Left lung (tissue), 4 donors: ENCODE measurements at regions not wholly inside any gene's neighbourhood (a gene's known extent, or its start where the extent isn't known, plus 50 kb on each side); places are given as distances from the start of the nearest gene placed in this dataset.

Experiments used
- ATAC-seq: fragments of 200-7000 bp; cut with Tn5 transposase; one replicate; pipeline ENCODE4 v1.9.1; 2020; ENCODE audit warnings: moderate library complexity
- DNase-seq, 4 donors: peaks; one replicate each; pipeline ENCODE4 v3.0.0-alpha.2; 2013 to 2020
- H3K27ac ChIP-seq, 2 donors: fragments of 200-600 bp; sonication (generic) in 1 of 2; one replicate each; pipeline versions ENCODE4 v1.5.0 to v1.8.0; 2020 to 2021
- H3K27me3 ChIP-seq, 2 donors: fragments of 200-600 bp; sonication (generic) in 1 of 2; one replicate each; pipeline versions ENCODE4 v1.5.0 to v1.8.0; 2020 to 2021
- H3K36me3 ChIP-seq, 2 donors: fragments of 200-600 bp; sonication (generic) in 1 of 2; one replicate each; pipeline versions ENCODE4 v1.5.0 to v1.8.0; 2020 to 2021
- H3K4me1 ChIP-seq, 2 donors: fragments of 200-600 bp; one replicate each; pipeline ENCODE4 v1.8.0; 2021
- H3K4me3 ChIP-seq, 2 donors: fragments of 200-600 bp; sonication (generic) in 1 of 2; one replicate each; pipeline versions ENCODE4 v1.5.0 to v1.8.0; 2020 to 2021; ENCODE audit warnings: mild to moderate bottlenecking in 1 of 2
- H3K9me3 ChIP-seq, 2 donors: fragments of 200-600 bp; sonication (generic) in 1 of 2; one replicate each; pipeline versions ENCODE4 v1.5.0 to v1.8.0; 2020 to 2021
- CTCF ChIP-seq, 2 donors: fragments of 200-600 bp; sonication (generic) in 1 of 2; IDR thresholded peaks; one replicate each; pipeline versions ENCODE4 v1.5.0 to v1.8.0; 2021; ENCODE audit warnings: antibody characterized with exemption in 2 of 2
- intact Hi-C, 2 donors: fragments of 100-400 bp; cut with DNase I; formaldehyde crosslinking; loops; one replicate each; pipeline versions ENCODE4 v1.11.2 to v1.14.2; 2022
- donor health status: DM: no; HTN: yes; CAD: no.
- donor health status: DM: no; HTN: no; CAD: no.

GRCh38 chr15:38687340-38687739, 122.7 kb upstream of the RASGRP1 start:
- no peak for TF ChIP-seq CTCF (IDR thresholded peaks at IDR 0.05)
- Histone ChIP-seq H3K27ac (no peak overlapping the region), H3K4me3 (no peak overlapping the region), H3K36me3 (no peaks in the 10 kb centered on the region), H3K4me1 (no peaks in the 10 kb centered on the region), H3K9me3 (no peaks in the 10 kb centered on the region), H3K27me3 (no peaks in the 10 kb centered on the region)
- no peak for DNase-seq
- intact Hi-C loops = loop anchor here in 1 of 2 donors (10.0 kb wide), 3 partner anchors 123 to 693 kb away; partner anchors contain the start of gene RASGRP1
- ATAC-seq = no peak

DNA sequence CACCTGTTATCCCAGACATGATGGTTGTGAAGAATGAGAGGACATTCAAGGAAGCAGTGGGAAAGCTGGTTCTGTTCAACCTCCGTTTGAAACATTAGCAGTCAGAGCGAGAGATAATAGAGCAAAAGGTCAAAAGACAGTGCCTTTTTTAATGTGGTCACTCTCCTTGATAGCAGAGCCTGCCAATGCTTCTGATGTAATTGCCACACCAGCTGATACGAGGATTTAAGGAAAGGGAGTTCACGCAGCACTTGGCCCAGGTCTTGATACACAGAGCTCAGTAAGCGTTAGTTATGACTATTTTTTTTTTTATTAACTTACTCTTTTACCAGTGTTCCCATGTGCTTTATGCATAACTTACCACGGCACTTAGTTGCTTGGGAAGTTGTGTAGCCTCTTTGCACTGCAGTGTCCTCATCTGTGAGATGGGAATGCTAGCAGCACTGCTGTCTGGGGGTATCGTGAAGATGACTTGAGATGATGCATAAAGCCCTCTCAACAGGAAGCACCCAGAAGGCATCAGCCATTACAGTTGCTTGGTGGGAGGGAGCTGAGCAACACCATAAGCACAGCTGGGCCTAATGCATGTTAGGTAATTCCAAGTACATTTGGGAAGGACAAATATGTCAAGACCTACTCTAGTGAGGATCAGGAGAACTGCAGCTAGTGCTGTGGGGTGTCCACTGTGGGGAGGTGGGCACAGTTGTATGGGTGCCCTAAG, 123.3 kb upstream of the RASGRP1 start:
- DNase-seq = no peak
- ATAC-seq = no peak
- no peaks in the 10 kb centered on the region for H3K27me3 ChIP-seq
- intact Hi-C loops = loop anchor here in 1 of 2 donors (10.0 kb wide), 3 partner anchors 123 to 693 kb away; partner anchors contain the start of gene RASGRP1
- H3K9me3 ChIP-seq = no peaks in the 10 kb centered on the region
- no peak for TF ChIP-seq CTCF (IDR thresholded peaks at IDR 0.05)
- H3K36me3 ChIP-seq = no peaks in the 10 kb centered on the region
- H3K4me3 ChIP-seq = no peak overlapping the region
- no peak overlapping the region for H3K27ac ChIP-seq
- no peaks in the 10 kb centered on the region for H3K4me1 ChIP-seq

DNA sequence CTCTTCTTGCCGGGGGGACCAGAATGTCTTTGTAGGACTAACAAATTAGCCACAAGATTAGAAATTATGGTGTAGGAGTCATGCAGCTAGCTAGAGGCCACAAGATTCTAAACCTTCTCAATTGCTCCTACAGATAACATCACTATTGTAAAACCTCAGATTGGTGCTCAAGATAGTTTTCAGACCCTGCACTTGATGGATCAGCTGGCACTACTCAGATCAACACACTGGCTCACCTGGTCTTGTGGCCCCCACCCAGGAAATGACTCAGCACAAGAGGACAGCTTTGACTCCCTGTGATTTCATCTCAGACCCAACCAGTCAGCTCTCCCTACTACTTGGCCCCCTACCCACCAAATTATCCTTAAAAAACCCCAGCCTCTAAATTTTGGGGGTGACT, 124.1 kb upstream of the RASGRP1 start:
- H3K27ac ChIP-seq = no peak overlapping the region
- H3K36me3 ChIP-seq = no peaks in the 10 kb centered on the region
- no peak overlapping the region for H3K4me3 ChIP-seq
- H3K9me3 ChIP-seq = no peaks in the 10 kb centered on the region
- no peak for TF ChIP-seq CTCF (IDR thresholded peaks at IDR 0.05)
- DNase-seq (no peak), ATAC-seq (no peak)
- no peaks in the 10 kb centered on the region for H3K4me1 ChIP-seq
- no peaks in the 10 kb centered on the region for H3K27me3 ChIP-seq
- intact Hi-C loops = loop anchor here in 1 of 2 donors (10.0 kb wide), 3 partner anchors 124 to 694 kb away; partner anchors contain the start of gene RASGRP1

- intact Hi-C loops = loop anchor here in 1 of 2 donors (10.0 kb wide), 3 partner anchors 125 to 695 kb away; partner anchors contain the start of gene RASGRP1
These were observed 124.9 kb upstream of the RASGRP1 start for GRCh38 chr15:38689522-38689921.

More at GRCh38 chr15:38689522-38689921, 124.9 kb upstream of the RASGRP1 start:
- TF ChIP-seq CTCF (IDR thresholded peaks at IDR 0.05) = no peak
- no peak overlapping the region for H3K27ac ChIP-seq
- H3K27me3 ChIP-seq = no peaks in the 10 kb centered on the region
- H3K36me3 ChIP-seq = no peaks in the 10 kb centered on the region
- H3K9me3 ChIP-seq = no peaks in the 10 kb centered on the region
- no peak overlapping the region for H3K4me3 ChIP-seq
- ATAC-seq (no peak), DNase-seq (no peak)
- no peaks in the 10 kb centered on the region for H3K4me1 ChIP-seq
